ENCODE measurements at regions not wholly inside any gene's neighbourhood (a gene's known extent, or its start where the extent isn't known, plus 50 kb on each side); places are given as distances from the start of the nearest gene placed in this dataset.

DNA sequence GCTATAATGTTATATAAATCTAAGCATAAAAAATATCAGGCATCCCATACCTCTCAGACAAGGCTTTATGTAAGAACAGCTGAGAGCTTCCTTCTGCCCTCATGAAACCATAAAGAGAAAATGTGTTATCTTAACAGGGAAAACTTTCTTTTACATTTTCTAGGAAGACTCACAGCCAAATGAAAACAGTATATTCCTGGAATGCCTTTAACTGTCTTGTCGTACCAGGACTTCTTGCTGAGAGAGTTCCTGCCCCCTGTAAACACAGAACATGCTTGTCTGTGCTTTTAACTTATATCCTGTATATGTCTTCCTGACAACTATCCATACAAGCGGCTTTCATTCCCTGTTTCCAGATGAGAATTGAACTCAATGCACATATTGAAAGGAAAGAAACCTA, 64.8 kb upstream of the AHR start:
- TF ChIP-seq, protein P1, sequence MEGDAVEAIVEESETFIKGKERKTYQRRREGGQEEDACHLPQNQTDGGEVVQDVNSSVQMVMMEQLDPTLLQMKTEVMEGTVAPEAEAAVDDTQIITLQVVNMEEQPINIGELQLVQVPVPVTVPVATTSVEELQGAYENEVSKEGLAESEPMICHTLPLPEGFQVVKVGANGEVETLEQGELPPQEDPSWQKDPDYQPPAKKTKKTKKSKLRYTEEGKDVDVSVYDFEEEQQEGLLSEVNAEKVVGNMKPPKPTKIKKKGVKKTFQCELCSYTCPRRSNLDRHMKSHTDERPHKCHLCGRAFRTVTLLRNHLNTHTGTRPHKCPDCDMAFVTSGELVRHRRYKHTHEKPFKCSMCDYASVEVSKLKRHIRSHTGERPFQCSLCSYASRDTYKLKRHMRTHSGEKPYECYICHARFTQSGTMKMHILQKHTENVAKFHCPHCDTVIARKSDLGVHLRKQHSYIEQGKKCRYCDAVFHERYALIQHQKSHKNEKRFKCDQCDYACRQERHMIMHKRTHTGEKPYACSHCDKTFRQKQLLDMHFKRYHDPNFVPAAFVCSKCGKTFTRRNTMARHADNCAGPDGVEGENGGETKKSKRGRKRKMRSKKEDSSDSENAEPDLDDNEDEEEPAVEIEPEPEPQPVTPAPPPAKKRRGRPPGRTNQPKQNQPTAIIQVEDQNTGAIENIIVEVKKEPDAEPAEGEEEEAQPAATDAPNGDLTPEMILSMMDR (IDR thresholded peaks at IDR 0.05) = no peak
- no peak for TF ChIP-seq POLR2A (IDR thresholded peaks at IDR 0.05)

Data from adrenal gland (tissue), 5 donors.